GM23338 (cell line): ENCODE measurements at regions not wholly inside any gene's neighbourhood (a gene's known extent, or its start where the extent isn't known, plus 50 kb on each side); places are given as distances from the start of the nearest gene placed in this dataset.

Experiments
- CREB1 ChIP-seq: fragments of 250-450 bp; sonication (Bioruptor Pico); IDR thresholded peaks from 2 replicates; pipeline ENCODE4 v1.5.0; 2020; ENCODE audit warnings: low read depth, mild to moderate bottlenecking, moderate library complexity
- CTCF ChIP-seq, 2 experiments: fragments of 200-600 bp in 1 of 2; sonication (generic) in 1 of 2; conservative IDR thresholded peaks; 2 replicates each; pipeline versions ENCODE4 v1.5.1 to v1.6.1; 2016 to 2017; ENCODE audit warnings: antibody characterized with exemption in 2 of 2, low read depth in 2 of 2, mild to moderate bottlenecking in 2 of 2, moderate library complexity in 1 of 2
- ETS1 ChIP-seq: IDR thresholded peaks from 2 replicates; pipeline ENCODE4 v1.6.1; 2016; ENCODE audit warnings: antibody characterized with exemption
- EZH2 ChIP-seq: fragments of 200-600 bp; sonication (generic); IDR thresholded peaks from one replicate; pipeline ENCODE4 v1.8.0; 2017; ENCODE audit warnings: antibody characterized with exemption, mild to moderate bottlenecking, low read depth; ENCODE audit not compliant: unreplicated experiment
- EZH2phosphoT487 ChIP-seq: fragments of 200-600 bp; sonication (generic); IDR thresholded peaks from one replicate; pipeline ENCODE4 v1.8.1; 2018; ENCODE audit warnings: antibody characterized with exemption; ENCODE audit not compliant: unreplicated experiment
- POLR2AphosphoS5 ChIP-seq: IDR thresholded peaks from 2 replicates; pipeline ENCODE4 v1.6.1; 2016; ENCODE audit warnings: antibody characterized with exemption, low read depth
- REST ChIP-seq: IDR thresholded peaks from one replicate; pipeline ENCODE4 v1.6.1; 2018; ENCODE audit warnings: antibody characterized with exemption; ENCODE audit not compliant: unreplicated experiment
- ZNF114 ChIP-seq: fragments of 250-450 bp; sonication (Bioruptor Pico); IDR thresholded peaks from 2 replicates; pipeline ENCODE4 v1.5.0; 2020; ENCODE audit warnings: mild to moderate bottlenecking, moderate library complexity

GRCh38 chr2:82998781-82999180, 1460.3 kb downstream of the SUCLG1 start:
- TF ChIP-seq CTCF (conservative IDR thresholded peaks at IDR 0.05; ENCODE audit: low read depth in 2 of 2) (no peak), POLR2AphosphoS5 (no peak), REST (no peak), CREB1 (CRISPR knock-in tag) (no peak), EZH2phosphoT487 (no peak), EZH2 (no peak), ETS1 (no peak), ZNF114 (CRISPR knock-in tag) (no peak)
